C1 segment of cervical spinal cord (tissue), 14 donors: ENCODE measurements at regions not wholly inside any gene's neighbourhood (a gene's known extent, or its start where the extent isn't known, plus 50 kb on each side); places are given as distances from the start of the nearest gene placed in this dataset.
"Not testable (repeated sequence)": the region's sequence is repeated elsewhere in the genome, so short reads cannot be mapped to it uniquely, and the experiment has no call there.

Source experiments
- DNase-seq, 14 donors: peaks; one replicate each; lab custom pipeline; 2025; lab: John Stamatoyannopoulos, UW

- no peak for DNase-seq
These were observed 109.1 kb downstream of the CRLF2 start for GRCh38 chrX:1103360-1103759.

GRCh38 chrX:1102786-1103185 is 109.7 kb downstream of the CRLF2 start:
- no peak for DNase-seq

DNA sequence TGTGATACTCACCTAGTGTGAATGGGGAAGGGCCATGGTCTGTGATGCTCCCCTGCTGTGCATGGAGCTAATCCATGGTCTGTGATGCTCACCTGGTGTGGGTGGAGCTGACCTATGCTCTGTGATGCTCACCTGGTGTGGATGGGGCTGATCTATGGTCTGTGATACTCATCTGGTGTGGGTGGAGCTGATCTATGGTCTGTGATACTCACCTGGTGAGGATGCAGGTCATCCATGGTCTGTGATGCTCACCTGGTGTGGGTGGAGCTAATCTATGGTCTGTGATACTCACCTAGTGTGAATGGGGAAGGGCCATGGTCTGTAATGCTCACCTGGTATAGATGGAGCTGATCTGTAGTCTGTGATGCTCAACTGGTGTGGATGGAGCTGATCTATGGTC is 110.2 kb downstream of the CRLF2 start:
- DNase-seq: not testable (repeated sequence)

GRCh38 chrX:1099146-1099770 is 113.2 kb downstream of the CRLF2 start:
- DNase-seq: no peak

DNA sequence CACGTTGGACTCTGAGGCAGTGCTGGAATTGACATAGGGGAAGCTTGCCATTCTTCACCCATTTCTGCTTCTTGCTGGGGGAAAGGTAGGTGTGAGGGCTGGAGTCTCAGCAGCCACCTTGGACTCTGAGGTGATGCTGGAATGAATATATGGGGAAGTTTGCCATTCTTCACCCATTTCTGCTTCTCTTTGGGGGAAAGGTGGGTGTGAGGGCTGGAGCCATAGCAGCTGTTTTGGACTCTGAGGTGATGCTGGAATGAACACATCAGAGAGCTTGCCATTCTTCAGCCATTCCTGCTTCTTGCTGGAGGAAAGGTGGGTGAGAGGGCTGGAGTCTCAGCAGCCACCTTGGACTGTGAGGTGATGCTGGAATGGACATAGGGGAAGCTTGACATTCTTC is 115.1 kb downstream of the CRLF2 start:
- no peak for DNase-seq

- no peak for DNase-seq
These were observed 117.7 kb downstream of the CRLF2 start for GRCh38 chrX:1094566-1095333.

- no peak for DNase-seq
These were observed 118.6 kb downstream of the CRLF2 start for GRCh38 chrX:1093586-1094421.

- no peak for DNase-seq
These were observed 119.3 kb downstream of the CRLF2 start for GRCh38 chrX:1093121-1093520.

- no peak for DNase-seq
These were observed 125.7 kb downstream of the CRLF2 start for GRCh38 chrX:1086444-1087409.

DNA sequence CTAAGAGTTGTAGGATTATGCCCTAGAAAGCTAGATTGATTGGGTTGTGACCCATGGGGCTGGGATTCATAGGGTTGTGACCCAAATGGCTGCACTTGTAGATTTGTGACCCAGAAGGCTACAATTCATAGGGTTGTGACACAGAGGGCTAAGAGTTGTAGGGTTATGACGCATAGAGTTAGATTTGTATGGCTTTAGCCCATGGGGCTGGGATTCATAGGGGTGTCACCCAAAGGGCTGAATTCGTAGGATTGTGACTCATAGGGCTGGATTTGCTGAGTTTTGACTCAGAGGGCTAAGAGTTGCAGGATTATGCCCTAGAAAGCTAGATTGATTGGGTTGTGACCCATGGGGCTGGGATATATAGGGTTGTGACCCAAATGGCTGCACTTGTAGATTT is 126.6 kb downstream of the CRLF2 start:
- not testable (repeated sequence) for DNase-seq

GRCh38 chrX:1084689-1085088 is 127.8 kb downstream of the CRLF2 start:
- no peak for DNase-seq

GRCh38 chrX:1076871-1077651 is 135.4 kb downstream of the CRLF2 start:
- peak in 5 of 14 donors; percentile 1 to 20 (median 6) for DNase-seq

DNA sequence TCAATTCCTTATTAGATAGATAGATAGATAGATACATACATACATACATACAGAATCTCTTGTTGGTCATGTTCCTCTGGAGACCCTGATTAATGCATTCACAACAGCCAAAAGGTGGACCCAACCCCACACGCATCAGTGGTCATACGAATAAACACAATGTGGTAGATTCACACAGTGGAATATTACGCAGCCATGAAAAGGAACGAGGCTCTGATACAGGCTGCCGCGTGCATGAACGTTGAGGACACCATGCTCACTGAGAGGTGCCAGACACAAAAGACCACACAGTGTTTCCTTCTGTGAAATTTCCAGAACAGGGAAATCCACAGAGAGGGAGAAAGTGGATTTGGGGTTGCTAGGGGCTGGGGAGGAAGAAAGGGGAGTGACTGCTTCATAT is 136.7 kb downstream of the CRLF2 start:
- DNase-seq: no peak

GRCh38 chrX:1075156-1075555 is 137.3 kb downstream of the CRLF2 start:
- DNase-seq: no peak

DNA sequence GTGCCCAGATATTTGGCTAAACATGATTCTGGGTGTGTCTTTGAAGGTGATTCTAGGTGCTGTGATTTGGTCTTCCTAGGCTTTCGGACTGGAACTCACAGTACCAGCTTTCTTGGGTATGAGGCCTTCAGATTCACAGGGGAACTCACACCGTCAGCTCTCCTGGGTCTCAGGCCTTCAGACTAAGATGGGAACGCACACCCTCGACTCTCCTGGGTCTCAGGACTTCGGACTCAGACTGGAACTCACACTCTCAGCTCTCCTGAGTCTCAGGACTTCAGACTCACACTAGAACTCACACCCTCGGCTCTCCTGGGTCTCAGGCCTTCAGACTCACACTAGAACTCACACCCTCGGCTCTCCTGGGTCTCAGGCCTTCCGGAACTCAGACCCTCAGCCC is 137.7 kb downstream of the CRLF2 start:
- no peak for DNase-seq

GRCh38 chrX:1074172-1074571 is 138.3 kb downstream of the CRLF2 start:
- DNase-seq: no peak

GRCh38 chrX:1072637-1073377 is 139.6 kb downstream of the CRLF2 start:
- DNase-seq: no peak

DNA sequence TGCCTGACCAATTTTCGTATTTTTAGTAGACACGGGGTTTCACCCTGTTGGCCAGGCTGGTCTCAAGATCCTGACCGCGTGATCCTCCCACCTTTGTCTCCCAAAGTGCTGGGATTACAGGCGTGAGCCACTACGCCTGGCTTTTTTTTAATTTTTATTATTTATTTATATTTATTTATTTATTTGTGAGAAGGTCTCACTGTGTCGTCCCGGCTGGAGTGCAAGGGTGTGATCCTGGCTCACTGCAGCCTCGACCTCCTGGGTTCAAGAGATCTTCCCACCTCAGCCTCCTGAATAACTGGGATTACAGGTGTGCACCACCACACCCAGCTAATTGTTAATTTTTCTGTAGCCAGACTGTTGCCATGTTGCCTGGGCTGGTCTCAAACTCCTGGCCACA is 141.1 kb downstream of the CRLF2 start:
- DNase-seq: no peak

GRCh38 chrX:1062351-1062750 is 150.1 kb downstream of the CRLF2 start:
- no peak for DNase-seq

- no peak for DNase-seq
These were observed 151.9 kb downstream of the CRLF2 start for GRCh38 chrX:1060562-1060960.
